Neural cell (in vitro differentiated cells): ENCODE measurements at regions not wholly inside any gene's neighbourhood (a gene's known extent, or its start where the extent isn't known, plus 50 kb on each side); places are given as distances from the start of the nearest gene placed in this dataset.

Source experiments
- EP300 ChIP-seq: fragments of 450-650 bp; conservative IDR thresholded peaks from 2 replicates; pipeline ENCODE4 v1.6.1; 2014; ENCODE audit warnings: antibody characterized with exemption, mild to moderate bottlenecking, moderate library complexity; ENCODE audit not compliant: poor library complexity, severe bottlenecking
- EZH2 ChIP-seq: fragments of 200-600, 300-800 bp; shearing (Covaris generic), sonication (generic); IDR thresholded peaks from 2 replicates; pipeline ENCODE4 v1.6.1; 2014; ENCODE audit warnings: antibody characterized with exemption, low read length, borderline replicate concordance, mild to moderate bottlenecking; ENCODE audit not compliant: insufficient read depth, poor library complexity, severe bottlenecking
- POLR2AphosphoS5 ChIP-seq: IDR thresholded peaks from 2 replicates; pipeline ENCODE4 v1.6.1; 2012
- RAD21 ChIP-seq: fragments of 450-650 bp; conservative IDR thresholded peaks from 2 replicates; pipeline ENCODE4 v1.6.1; 2014; ENCODE audit warnings: antibody characterized with exemption, mild to moderate bottlenecking, moderate library complexity
- TAF1 ChIP-seq: IDR thresholded peaks from 2 replicates; pipeline ENCODE4 v1.6.1; 2012; ENCODE audit warnings: low read depth
- TF ChIP-seq, protein P1 (sequence below): fragments of 450-650 bp; IDR thresholded peaks from 2 replicates; pipeline ENCODE4 v1.5.1; 2014; ENCODE audit warnings: antibody characterized with exemption, mild to moderate bottlenecking, moderate library complexity; ENCODE audit not compliant: poor library complexity, severe bottlenecking

DNA sequence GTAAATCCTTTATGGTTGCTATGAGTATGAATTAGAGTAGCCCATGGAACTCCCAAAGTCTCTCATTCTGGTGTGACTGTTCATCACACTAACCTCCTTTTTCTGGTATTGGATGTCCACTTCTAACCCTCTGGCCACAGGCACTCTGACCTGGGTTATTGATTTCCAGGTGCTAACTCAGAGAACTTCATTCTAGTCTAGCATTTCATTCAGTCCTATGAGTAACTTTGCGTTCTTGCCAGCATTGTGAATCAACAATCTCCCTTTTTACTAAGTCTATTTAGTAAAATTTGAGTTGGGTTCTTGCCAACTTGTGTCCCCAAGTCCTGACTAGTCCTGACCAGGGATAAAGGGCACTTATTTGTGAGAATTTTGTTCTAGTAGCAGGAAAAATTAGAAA, 103.5 kb downstream of the SNX18 start:
- TF ChIP-seq, protein P1, sequence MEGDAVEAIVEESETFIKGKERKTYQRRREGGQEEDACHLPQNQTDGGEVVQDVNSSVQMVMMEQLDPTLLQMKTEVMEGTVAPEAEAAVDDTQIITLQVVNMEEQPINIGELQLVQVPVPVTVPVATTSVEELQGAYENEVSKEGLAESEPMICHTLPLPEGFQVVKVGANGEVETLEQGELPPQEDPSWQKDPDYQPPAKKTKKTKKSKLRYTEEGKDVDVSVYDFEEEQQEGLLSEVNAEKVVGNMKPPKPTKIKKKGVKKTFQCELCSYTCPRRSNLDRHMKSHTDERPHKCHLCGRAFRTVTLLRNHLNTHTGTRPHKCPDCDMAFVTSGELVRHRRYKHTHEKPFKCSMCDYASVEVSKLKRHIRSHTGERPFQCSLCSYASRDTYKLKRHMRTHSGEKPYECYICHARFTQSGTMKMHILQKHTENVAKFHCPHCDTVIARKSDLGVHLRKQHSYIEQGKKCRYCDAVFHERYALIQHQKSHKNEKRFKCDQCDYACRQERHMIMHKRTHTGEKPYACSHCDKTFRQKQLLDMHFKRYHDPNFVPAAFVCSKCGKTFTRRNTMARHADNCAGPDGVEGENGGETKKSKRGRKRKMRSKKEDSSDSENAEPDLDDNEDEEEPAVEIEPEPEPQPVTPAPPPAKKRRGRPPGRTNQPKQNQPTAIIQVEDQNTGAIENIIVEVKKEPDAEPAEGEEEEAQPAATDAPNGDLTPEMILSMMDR: no peak
- TF ChIP-seq POLR2AphosphoS5 (no peak), TAF1 (no peak), EZH2 (no peak), RAD21 (no peak), EP300 (no peak)
